IPS DF 6.9 (cell line): ENCODE measurements at regions not wholly inside any gene's neighbourhood (a gene's known extent, or its start where the extent isn't known, plus 50 kb on each side); places are given as distances from the start of the nearest gene placed in this dataset.

Experiments
- DNase-seq: peaks from one replicate; pipeline ENCODE4 v3.0.0-alpha.2; 2013; ENCODE audit warnings: low read depth, low spot score
- H3K27ac ChIP-seq: one replicate; pipeline ENCODE4 v1.5.1; 2013; ENCODE audit warnings: low read length, control low read depth
- H3K27me3 ChIP-seq: 2 replicates; pipeline ENCODE4 v1.6.1; 2013; ENCODE audit warnings: mild to moderate bottlenecking, low read length; ENCODE audit not compliant: control insufficient read depth, insufficient read depth
- H3K36me3 ChIP-seq: 2 replicates; pipeline ENCODE4 v1.6.1; 2013; ENCODE audit warnings: low read length; ENCODE audit not compliant: control insufficient read depth, insufficient read depth
- H3K4me1 ChIP-seq: 2 replicates; pipeline ENCODE4 v1.6.1; 2013; ENCODE audit warnings: low read length; ENCODE audit not compliant: control insufficient read depth, insufficient read depth
- H3K4me3 ChIP-seq: 2 replicates; pipeline ENCODE4 v1.5.1; 2013; ENCODE audit warnings: mild to moderate bottlenecking, low read length
- H3K9me3 ChIP-seq: 2 replicates; pipeline ENCODE4 v1.6.1; 2013; ENCODE audit warnings: low read length, inconsistent platforms; ENCODE audit not compliant: control insufficient read depth, insufficient read depth
- WGBS: extraction: QIAGEN DNeasy Blood & Tissue Kit; methylation state at CpG from one replicate; pipeline ENCODE4 v1.1.7; 2013; ENCODE audit warnings: mixed read lengths, missing lambda C conversion rate; ENCODE audit not compliant: insufficient read length, insufficient coverage; 5-methylcytosine and 5-hydroxymethylcytosine counted together

- Histone ChIP-seq H3K27me3 (no peaks in the 10 kb centered on the region), H3K4me1 (peaks cover 4% of the 10 kb centered on the region; the same call in 1 of the 2 replicates), H3K36me3 (no peaks in the 10 kb centered on the region), H3K4me3 (no peak overlapping the region), H3K27ac (no peak overlapping the region), H3K9me3 (no peaks in the 10 kb centered on the region)
- no peak for DNase-seq
Measured at GRCh38 chr9:7403028-7403389, 396.6 kb downstream of the DMAC1 start.

DNA sequence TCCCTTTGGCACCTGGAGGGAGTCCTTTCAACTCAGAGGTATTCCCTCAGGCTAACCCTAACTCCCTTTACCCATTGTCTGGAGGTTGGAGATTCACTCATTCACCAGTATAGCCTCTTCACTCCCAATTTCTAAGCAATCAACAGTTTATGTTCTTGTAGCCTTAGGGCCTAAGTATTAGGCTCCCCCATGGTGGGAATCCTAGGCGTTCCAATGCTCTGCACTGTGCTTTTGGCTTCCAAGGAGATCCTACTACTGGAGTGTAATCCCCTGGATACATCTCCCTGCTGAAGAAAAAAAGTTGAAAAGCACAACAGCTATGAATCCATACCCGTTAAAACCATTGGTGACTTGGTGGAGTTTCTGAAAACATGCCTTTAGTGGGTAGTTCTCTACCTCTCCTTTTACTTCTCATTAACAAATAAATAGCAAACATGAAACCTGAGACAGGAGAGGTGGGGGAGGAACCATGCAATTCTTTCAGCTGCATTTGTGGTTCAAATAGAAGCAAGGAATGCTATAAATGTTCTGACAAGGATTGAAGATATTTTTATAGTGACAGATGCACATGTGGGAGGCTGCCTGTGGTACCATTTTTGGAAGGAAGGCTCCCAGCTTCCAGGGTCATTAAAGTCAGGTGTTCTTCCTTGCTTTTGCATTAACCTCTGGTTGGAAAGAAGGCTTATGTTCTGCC is 397.1 kb downstream of the DMAC1 start:
- no peak overlapping the region for H3K27ac ChIP-seq
- H3K36me3 ChIP-seq = no peaks in the 10 kb centered on the region
- peaks cover 4% of the 10 kb centered on the region; the same call in 1 of the 2 replicates for H3K4me1 ChIP-seq
- WGBS = no CpG with 5 or more reads among the region's 2 CpGs
- no peaks in the 10 kb centered on the region for H3K27me3 ChIP-seq
- no peak for DNase-seq
- H3K4me3 ChIP-seq = no peak overlapping the region
- H3K9me3 ChIP-seq = no peaks in the 10 kb centered on the region

GRCh38 chr9:7401116-7401515 is 398.5 kb downstream of the DMAC1 start:
- Histone ChIP-seq H3K27me3 (no peaks in the 10 kb centered on the region), H3K4me1 (peaks cover 4% of the 10 kb centered on the region; the same call in 1 of the 2 replicates), H3K36me3 (no peaks in the 10 kb centered on the region), H3K27ac (no peak overlapping the region), H3K4me3 (no peak overlapping the region), H3K9me3 (no peaks in the 10 kb centered on the region)
- no CpG with 5 or more reads among the region's 2 CpGs for WGBS
- DNase-seq = no peak

DNA sequence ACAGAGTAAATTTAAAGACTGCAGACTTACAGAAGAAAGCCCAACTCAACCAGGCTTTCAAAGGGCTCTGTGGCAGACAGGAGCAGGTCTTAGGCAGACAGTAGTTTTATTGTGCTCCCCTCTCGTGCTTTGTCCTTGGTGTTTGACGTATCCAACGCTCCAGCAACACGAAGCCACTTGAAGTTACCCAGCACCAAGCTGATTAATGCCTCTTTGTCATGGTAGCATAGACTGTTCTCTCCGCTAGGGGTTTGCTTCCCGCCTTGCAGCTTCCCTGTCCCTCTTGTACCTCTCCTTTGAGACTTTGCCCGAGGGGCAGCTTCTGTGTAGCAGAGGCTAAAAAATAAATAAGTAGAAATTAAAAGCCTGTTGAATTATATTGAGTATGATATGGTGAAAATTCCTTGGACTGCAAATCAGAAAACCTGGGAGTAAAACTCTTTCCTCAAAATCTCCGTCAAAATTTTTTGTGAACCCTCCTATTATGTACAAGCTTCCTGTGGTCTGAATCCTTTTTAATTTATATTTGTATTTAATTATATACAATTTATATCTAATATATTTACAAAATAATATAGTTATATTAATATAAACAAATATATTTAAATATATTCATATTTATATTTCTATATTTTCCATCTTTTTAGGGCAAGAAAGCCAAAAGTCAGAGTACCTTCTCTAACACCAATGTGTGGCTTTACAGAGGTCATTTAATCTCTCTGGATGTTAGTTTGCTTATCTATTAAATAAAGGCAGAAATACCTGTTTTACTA is 405.4 kb downstream of the DMAC1 start:
- no peak overlapping the region for H3K4me3 ChIP-seq
- no CpG with 5 or more reads among the region's 8 CpGs for WGBS
- H3K27me3 ChIP-seq = no peaks in the 10 kb centered on the region
- no peak for DNase-seq
- no peaks in the 10 kb centered on the region for H3K36me3 ChIP-seq
- no peaks in the 10 kb centered on the region for H3K4me1 ChIP-seq
- H3K9me3 ChIP-seq = no peaks in the 10 kb centered on the region
- H3K27ac ChIP-seq = no peak overlapping the region

GRCh38 chr9:7392148-7392547 is 407.4 kb downstream of the DMAC1 start:
- DNase-seq = no peak
- Histone ChIP-seq H3K4me1 (no peaks in the 10 kb centered on the region), H3K27ac (no peak overlapping the region), H3K4me3 (no peak overlapping the region), H3K9me3 (no peaks in the 10 kb centered on the region), H3K36me3 (no peaks in the 10 kb centered on the region), H3K27me3 (no peaks in the 10 kb centered on the region)
- WGBS = no CpG with 5 or more reads among the region's 3 CpGs

DNA sequence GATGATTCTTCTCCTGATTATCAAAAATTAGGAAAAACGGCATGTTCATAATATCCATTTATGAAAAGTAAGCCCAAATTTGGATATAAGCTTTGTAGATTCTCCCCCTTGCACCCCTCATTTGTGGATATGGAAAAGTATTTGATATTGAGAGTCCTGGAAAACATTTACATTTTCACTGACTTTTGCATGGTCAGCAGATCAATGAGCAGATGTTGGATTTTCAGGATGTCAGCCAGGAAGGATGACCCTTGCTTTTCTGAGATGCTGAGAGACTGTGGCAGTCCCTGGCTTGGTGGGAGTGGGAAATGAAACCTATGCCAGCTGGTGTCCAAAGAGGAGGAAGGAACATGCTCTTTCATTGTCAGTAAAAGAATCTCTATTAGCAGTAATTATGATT is 410.8 kb downstream of the DMAC1 start:
- Histone ChIP-seq H3K4me1 (no peaks in the 10 kb centered on the region), H3K27ac (no peak overlapping the region), H3K27me3 (no peaks in the 10 kb centered on the region), H3K36me3 (no peaks in the 10 kb centered on the region), H3K4me3 (no peak overlapping the region), H3K9me3 (no peaks in the 10 kb centered on the region)
- DNase-seq = no peak
- no CpG with 5 or more reads among the region's 1 CpG for WGBS

GRCh38 chr9:7387840-7388239 is 411.7 kb downstream of the DMAC1 start:
- H3K27ac ChIP-seq = no peak overlapping the region
- H3K4me3 ChIP-seq = no peak overlapping the region
- H3K9me3 ChIP-seq = no peaks in the 10 kb centered on the region
- no peaks in the 10 kb centered on the region for H3K36me3 ChIP-seq
- H3K4me1 ChIP-seq = no peaks in the 10 kb centered on the region
- DNase-seq = no peak
- no peaks in the 10 kb centered on the region for H3K27me3 ChIP-seq
- WGBS = no CpG with 5 or more reads among the region's 5 CpGs

- no peaks in the 10 kb centered on the region for H3K9me3 ChIP-seq
- no CpG with 5 or more reads among the region's 3 CpGs for WGBS
- H3K4me1 ChIP-seq = 0 out of 2 replicates have a peak, but pooled peaks cover 1% of the 10 kb centered on the region
- H3K27me3 ChIP-seq = no peaks in the 10 kb centered on the region
- no peak for DNase-seq
- H3K27ac ChIP-seq = no peak overlapping the region
- H3K36me3 ChIP-seq = no peaks in the 10 kb centered on the region
- H3K4me3 ChIP-seq = no peak overlapping the region
Measured at GRCh38 chr9:7382304-7382703, 417.3 kb downstream of the DMAC1 start.

DNA sequence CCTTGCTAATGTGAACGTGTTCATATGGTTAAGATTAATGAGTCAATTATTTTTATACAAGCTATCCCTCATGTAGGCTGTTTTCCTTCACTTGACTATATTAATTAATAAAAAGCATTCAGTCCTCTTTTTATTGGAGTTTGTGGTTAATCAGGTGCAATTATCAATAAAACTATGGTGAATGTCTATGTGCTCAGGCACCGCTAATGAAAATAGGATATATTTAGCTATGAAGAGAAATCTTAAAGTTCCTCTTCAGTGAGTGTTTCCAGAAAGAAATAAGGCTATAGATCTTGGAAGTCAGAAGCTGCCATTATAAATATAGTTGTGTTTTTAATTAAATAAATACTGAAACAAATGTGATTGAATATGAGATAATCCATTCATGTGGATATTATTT is 422.1 kb downstream of the DMAC1 start:
- no peak for DNase-seq
- H3K27me3 ChIP-seq = no peaks in the 10 kb centered on the region
- H3K9me3 ChIP-seq = no peaks in the 10 kb centered on the region
- no peak overlapping the region for H3K4me3 ChIP-seq
- WGBS = no CpG with 5 or more reads among the region's 2 CpGs
- no peak overlapping the region for H3K27ac ChIP-seq
- H3K4me1 ChIP-seq = 0 out of 2 replicates have a peak, but pooled peaks cover 1% of the 10 kb centered on the region
- H3K36me3 ChIP-seq = no peaks in the 10 kb centered on the region

DNA sequence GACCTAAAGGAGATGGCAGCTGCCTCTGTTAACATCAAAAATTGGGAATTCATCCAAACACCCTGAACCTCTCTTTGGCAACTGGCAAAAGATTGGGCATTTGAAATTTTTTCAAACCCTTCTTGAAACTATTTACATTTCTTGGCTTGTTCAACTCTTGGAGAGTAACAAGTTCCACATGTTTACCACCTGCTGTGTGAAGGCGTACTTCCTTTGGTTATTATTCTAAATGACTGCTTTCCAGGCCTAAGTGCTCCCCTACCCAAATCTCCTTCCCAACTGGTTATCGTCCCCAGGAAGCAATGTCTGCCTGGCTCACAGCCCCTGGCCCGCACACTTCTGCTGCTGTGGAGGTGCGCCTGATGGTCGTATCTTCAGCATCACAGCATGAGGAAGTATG is 422.7 kb downstream of the DMAC1 start:
- Histone ChIP-seq H3K36me3 (no peaks in the 10 kb centered on the region), H3K9me3 (no peaks in the 10 kb centered on the region), H3K27ac (no peak overlapping the region), H3K27me3 (no peaks in the 10 kb centered on the region), H3K4me3 (no peak overlapping the region), H3K4me1 (0 out of 2 replicates have a peak, but pooled peaks cover 1% of the 10 kb centered on the region)
- no CpG with 5 or more reads among the region's 5 CpGs for WGBS
- DNase-seq = no peak
